ENCODE measurements at regions not wholly inside any gene's neighbourhood (a gene's known extent, or its start where the extent isn't known, plus 50 kb on each side); places are given as distances from the start of the nearest gene placed in this dataset.

DNA sequence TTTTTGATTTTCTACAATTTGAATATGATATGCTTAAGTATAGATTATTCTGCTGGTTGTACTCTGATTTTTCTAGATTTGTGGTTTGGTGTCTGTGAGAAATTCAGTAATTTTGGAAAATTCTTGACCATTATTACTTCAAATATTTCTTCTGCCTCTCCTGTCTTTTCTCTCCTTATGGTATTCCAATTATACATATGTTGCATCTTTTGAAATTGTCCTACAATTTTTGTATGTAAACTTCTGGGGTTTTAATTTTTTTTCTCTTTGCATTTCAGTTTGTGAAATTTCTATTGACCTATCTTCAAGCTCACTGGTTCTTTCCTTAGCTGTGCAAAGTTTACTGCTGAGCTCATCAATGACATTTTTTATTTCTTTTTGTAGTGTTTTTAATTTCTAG, 534.4 kb upstream of the SLC35B3 start:
- TF ChIP-seq, protein P1, sequence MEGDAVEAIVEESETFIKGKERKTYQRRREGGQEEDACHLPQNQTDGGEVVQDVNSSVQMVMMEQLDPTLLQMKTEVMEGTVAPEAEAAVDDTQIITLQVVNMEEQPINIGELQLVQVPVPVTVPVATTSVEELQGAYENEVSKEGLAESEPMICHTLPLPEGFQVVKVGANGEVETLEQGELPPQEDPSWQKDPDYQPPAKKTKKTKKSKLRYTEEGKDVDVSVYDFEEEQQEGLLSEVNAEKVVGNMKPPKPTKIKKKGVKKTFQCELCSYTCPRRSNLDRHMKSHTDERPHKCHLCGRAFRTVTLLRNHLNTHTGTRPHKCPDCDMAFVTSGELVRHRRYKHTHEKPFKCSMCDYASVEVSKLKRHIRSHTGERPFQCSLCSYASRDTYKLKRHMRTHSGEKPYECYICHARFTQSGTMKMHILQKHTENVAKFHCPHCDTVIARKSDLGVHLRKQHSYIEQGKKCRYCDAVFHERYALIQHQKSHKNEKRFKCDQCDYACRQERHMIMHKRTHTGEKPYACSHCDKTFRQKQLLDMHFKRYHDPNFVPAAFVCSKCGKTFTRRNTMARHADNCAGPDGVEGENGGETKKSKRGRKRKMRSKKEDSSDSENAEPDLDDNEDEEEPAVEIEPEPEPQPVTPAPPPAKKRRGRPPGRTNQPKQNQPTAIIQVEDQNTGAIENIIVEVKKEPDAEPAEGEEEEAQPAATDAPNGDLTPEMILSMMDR (IDR thresholded peaks at IDR 0.05; ENCODE audit: low read depth, low read length), result no peak
- H3K4me3 ChIP-seq (ENCODE audit: low read depth, low read length), result no peak overlapping the region

DNA sequence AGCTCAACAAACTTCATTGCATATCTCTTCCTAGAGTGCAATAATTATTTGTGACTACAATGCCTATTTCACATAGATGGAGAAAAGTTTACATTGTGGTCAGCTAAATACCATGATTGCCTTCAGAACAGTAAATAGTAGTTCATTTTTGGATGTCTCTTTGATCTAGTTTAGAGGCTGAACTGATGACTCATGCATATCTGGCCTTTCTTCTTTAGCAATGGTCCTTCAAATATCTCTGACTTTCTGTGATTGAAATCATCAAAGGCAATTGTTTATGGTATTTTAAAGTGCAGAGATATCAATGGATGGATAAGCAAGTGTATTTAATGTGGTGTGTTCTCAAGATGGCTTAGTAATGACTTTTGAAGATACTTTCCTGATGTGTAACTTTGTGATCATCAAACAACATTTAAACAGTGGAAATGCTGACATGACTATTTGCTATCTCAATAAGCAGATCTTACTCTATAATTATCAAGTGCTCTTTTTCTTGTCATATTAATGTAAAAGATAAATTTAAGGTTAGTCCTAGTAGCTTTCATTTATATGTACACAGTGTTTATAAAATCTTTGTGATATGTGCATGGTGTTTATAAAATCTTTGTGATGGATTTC, 523.7 kb upstream of the SLC35B3 start:
- H3K4me3 ChIP-seq (ENCODE audit: low read depth, low read length), result no peak overlapping the region
- TF ChIP-seq, protein P1 (IDR thresholded peaks at IDR 0.05; ENCODE audit: low read depth, low read length), result no peak

DNA sequence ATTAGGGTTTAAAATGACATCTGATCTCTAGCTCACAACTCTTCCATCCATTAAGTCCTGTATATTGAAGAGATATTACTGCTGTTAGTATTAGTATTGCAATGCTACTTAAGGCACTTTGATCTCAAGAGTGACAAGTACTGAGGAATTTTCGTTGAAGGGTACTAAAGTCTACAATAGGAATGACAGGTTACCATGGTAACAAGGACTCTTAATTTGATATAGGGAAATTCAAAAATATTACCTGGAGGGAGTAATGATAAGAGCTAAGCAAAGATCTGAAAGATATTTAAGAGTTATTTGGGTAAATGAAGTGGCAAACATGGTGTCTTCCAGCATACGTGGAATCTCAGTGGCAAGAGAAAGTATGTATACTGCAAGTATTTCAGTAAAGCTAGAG, 518.0 kb upstream of the SLC35B3 start:
- TF ChIP-seq, protein P1 (IDR thresholded peaks at IDR 0.05; ENCODE audit: low read depth, low read length), result no peak
- H3K4me3 ChIP-seq (ENCODE audit: low read depth, low read length), result no peak overlapping the region

DNA sequence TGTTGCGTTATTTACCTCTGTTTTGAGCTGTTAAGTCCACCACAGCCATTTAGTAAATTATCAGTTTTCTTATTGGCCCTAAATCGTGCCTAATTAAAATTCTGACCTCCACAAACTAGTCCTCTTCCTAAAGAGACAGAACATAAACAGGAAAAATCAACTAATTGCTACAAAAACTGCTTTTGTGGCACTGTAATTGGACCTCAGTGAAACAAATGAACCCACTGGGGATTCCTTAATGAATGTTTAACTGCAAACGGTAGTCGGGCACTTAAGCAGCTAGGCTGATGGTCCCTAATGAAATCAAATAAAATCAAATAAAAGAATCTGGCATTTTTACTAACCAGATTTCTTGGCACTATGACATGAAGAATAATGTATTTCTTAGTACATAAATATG, 513.4 kb upstream of the SLC35B3 start:
- TF ChIP-seq, protein P1 (IDR thresholded peaks at IDR 0.05; ENCODE audit: low read depth, low read length), result no peak
- H3K4me3 ChIP-seq (ENCODE audit: low read depth, low read length), result no peak overlapping the region

DNA sequence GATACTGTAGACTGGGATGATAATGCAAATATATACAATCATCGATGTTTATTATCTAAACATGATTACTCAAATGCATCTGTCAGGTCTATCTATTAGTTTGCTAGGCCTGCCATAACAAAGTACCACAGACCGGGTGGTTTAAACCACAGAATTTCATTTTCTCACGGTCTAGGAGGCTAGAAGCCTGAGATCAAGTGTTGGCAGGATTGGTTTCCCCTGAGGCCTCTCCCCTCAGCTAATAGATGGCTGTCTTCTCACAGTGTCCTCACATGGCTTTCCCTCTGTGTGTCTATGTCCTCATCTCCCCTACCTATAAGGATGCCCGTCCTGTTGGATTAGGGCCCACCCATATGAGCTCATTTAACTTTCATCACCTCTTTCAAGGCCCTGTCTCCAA, 512.6 kb upstream of the SLC35B3 start:
- TF ChIP-seq, protein P1 (IDR thresholded peaks at IDR 0.05; ENCODE audit: low read depth, low read length), result no peak
- no peak overlapping the region for H3K4me3 ChIP-seq (ENCODE audit: low read depth, low read length)

DNA sequence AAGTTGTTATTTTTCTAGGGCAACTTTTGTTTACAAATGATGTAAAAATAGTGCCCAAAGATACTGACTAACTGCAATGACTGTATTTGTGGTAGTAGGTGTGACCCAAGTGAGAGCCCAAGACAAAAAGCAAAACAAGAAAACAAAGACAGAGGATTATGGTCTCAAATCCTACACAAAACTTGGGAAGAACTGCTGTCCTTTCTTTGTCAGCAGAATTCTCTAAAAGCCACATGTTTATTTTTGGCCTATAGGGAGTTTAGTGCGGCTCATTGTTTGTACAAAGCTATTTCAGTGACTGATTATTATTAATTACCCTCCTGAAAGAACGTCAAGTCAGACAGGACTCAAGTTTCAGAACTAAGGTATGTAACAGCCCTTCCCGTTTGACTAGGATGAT, 509.2 kb upstream of the SLC35B3 start:
- TF ChIP-seq, protein P1 (IDR thresholded peaks at IDR 0.05; ENCODE audit: low read depth, low read length), result no peak

DNA sequence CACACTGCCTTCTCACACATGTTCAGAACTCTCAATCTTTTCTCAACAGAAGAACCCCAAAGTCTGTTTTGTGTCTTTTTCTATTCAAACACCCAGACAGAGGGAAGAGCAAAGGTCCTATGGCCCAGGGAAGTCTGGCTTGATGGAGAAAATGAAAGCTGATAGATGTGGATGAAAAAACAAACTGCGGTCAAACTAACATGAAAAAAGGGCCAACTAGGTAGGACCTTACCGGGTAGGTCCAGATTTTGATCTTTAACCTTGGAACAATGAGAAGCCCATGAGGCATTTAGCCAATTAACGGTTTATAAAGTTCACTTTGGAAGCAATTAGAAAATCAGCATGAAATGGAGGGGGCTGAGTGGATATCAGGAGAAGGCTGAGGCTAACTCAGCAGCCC, 507.7 kb upstream of the SLC35B3 start:
- TF ChIP-seq, protein P1 (IDR thresholded peaks at IDR 0.05; ENCODE audit: low read depth, low read length), result no peak
- no peak overlapping the region for H3K4me3 ChIP-seq (ENCODE audit: low read depth, low read length)

More for the DNA sequence above, 509.2 kb upstream of the SLC35B3 start:
- no peak overlapping the region for H3K4me3 ChIP-seq (ENCODE audit: low read depth, low read length)

All from WI38 (cell line).